ENCODE measurements at regions not wholly inside any gene's neighbourhood (a gene's known extent, or its start where the extent isn't known, plus 50 kb on each side); places are given as distances from the start of the nearest gene placed in this dataset.

DNA sequence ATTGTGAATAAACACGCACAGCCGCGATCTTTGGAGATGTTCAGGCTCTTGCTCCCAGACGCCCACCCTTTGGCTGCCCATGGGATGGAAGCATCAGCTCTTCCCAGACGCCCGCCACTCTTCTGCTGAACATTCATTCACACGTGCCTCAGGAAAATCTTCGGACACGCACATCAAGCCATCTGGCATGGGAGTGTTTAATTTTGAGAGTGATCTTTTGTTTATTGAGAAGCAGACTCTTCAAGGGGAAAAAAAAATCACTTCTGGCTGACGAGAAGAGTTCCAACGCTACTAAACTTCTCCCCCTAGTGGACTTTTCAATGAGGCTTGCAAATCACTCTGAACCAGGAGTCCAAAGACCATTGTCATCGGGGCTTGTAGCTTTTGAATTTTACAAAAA lies 62.0 kb upstream of the NUDT7 start:
- TF ChIP-seq, protein P1, sequence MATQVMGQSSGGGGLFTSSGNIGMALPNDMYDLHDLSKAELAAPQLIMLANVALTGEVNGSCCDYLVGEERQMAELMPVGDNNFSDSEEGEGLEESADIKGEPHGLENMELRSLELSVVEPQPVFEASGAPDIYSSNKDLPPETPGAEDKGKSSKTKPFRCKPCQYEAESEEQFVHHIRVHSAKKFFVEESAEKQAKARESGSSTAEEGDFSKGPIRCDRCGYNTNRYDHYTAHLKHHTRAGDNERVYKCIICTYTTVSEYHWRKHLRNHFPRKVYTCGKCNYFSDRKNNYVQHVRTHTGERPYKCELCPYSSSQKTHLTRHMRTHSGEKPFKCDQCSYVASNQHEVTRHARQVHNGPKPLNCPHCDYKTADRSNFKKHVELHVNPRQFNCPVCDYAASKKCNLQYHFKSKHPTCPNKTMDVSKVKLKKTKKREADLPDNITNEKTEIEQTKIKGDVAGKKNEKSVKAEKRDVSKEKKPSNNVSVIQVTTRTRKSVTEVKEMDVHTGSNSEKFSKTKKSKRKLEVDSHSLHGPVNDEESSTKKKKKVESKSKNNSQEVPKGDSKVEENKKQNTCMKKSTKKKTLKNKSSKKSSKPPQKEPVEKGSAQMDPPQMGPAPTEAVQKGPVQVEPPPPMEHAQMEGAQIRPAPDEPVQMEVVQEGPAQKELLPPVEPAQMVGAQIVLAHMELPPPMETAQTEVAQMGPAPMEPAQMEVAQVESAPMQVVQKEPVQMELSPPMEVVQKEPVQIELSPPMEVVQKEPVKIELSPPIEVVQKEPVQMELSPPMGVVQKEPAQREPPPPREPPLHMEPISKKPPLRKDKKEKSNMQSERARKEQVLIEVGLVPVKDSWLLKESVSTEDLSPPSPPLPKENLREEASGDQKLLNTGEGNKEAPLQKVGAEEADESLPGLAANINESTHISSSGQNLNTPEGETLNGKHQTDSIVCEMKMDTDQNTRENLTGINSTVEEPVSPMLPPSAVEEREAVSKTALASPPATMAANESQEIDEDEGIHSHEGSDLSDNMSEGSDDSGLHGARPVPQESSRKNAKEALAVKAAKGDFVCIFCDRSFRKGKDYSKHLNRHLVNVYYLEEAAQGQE (IDR thresholded peaks at IDR 0.05; ENCODE audit: insufficient read depth in 1 of 2, low read depth in 2 of 2, low read length in 2 of 2): no peak
- TF ChIP-seq FOXP2 (optimal IDR thresholded peaks at IDR 0.05; ENCODE audit: borderline replicate concordance, extremely low read depth, extremely low read length, insufficient read depth) (no peak), POLR2AphosphoS5 (IDR thresholded peaks at IDR 0.05; ENCODE audit: low read depth, low read length) (no peak), TAF1 (IDR thresholded peaks at IDR 0.05; ENCODE audit: borderline replicate concordance, insufficient read depth, low read length) (no peak), SIN3A (IDR thresholded peaks at IDR 0.05; ENCODE audit: borderline replicate concordance, insufficient read depth, low read length) (no peak)

DNA sequence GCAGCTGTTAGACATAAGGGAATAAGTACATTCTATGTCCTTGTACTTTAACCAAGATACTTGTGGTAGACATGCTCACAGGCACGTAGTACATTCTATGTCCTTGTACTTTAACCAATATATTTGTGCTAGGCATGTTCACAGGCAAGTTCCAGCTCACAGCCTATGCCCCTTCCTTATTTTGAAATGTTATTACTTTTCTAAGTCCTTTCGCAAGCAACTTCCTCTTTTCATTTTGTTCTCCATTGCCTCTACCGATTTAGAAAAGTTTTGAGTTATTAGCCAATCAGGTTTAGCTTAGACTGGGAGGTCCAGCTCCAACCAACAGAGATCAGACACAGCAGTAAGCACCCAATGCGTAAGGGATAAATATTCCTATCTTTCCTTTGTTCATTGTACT lies 60.1 kb upstream of the NUDT7 start:
- TF ChIP-seq SIN3A (IDR thresholded peaks at IDR 0.05; ENCODE audit: borderline replicate concordance, insufficient read depth, low read length) (no peak), TAF1 (IDR thresholded peaks at IDR 0.05; ENCODE audit: borderline replicate concordance, insufficient read depth, low read length) (no peak), FOXP2 (optimal IDR thresholded peaks at IDR 0.05; ENCODE audit: borderline replicate concordance, extremely low read depth, extremely low read length, insufficient read depth) (no peak), POLR2AphosphoS5 (IDR thresholded peaks at IDR 0.05; ENCODE audit: low read depth, low read length) (no peak)
- TF ChIP-seq, protein P1 (IDR thresholded peaks at IDR 0.05; ENCODE audit: insufficient read depth in 1 of 2, low read depth in 2 of 2, low read length in 2 of 2): no peak

DNA sequence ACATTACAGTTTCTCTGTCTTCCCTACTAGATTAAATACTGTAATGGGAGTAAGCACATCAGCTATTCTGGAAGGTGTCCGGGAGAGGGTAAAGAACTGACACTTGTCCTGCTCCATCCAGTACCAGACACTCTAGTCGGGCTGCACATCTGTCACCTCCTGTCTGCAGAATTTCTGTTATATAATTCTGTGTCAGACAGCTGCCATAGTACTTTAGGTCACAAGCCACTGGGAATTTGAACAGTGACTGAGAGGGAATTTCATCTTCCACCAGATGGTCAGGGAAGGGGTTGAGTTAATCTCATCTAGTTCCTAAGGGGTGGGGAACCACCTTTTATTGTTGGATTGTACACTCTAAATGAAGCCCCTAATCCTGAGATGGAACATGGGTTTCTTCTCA lies 58.6 kb upstream of the NUDT7 start:
- no peak for TF ChIP-seq TAF1 (IDR thresholded peaks at IDR 0.05; ENCODE audit: borderline replicate concordance, insufficient read depth, low read length)
- TF ChIP-seq, protein P1 (IDR thresholded peaks at IDR 0.05; ENCODE audit: insufficient read depth in 1 of 2, low read depth in 2 of 2, low read length in 2 of 2): no peak
- TF ChIP-seq FOXP2 (optimal IDR thresholded peaks at IDR 0.05; ENCODE audit: borderline replicate concordance, extremely low read depth, extremely low read length, insufficient read depth): no peak
- no peak for TF ChIP-seq POLR2AphosphoS5 (IDR thresholded peaks at IDR 0.05; ENCODE audit: low read depth, low read length)
- no peak for TF ChIP-seq SIN3A (IDR thresholded peaks at IDR 0.05; ENCODE audit: borderline replicate concordance, insufficient read depth, low read length)

DNA sequence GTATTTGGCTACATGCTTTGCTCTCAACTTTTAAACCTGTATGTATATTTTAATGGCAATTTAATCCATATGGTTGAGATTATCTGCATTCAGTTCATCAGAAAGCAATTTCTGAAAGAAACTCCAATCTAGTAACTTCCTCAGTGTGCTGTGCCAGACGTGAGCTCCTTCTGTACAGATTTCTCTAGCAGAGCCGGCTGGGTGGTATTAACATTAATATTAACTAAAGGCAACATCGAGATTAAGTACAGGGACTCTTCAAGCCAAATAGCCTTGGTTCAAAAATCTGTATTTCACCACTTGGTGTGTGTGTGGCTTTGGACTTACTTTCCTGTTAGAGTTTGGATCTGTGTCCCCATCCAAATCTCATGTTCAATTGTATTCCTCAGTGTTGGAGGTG lies 55.5 kb upstream of the NUDT7 start:
- TF ChIP-seq POLR2AphosphoS5 (IDR thresholded peaks at IDR 0.05; ENCODE audit: low read depth, low read length) (no peak), FOXP2 (optimal IDR thresholded peaks at IDR 0.05; ENCODE audit: borderline replicate concordance, extremely low read depth, extremely low read length, insufficient read depth) (no peak), SIN3A (IDR thresholded peaks at IDR 0.05; ENCODE audit: borderline replicate concordance, insufficient read depth, low read length) (no peak), TAF1 (IDR thresholded peaks at IDR 0.05; ENCODE audit: borderline replicate concordance, insufficient read depth, low read length) (no peak)
- TF ChIP-seq, protein P1 (IDR thresholded peaks at IDR 0.05; ENCODE audit: insufficient read depth in 1 of 2, low read depth in 2 of 2, low read length in 2 of 2): no peak

DNA sequence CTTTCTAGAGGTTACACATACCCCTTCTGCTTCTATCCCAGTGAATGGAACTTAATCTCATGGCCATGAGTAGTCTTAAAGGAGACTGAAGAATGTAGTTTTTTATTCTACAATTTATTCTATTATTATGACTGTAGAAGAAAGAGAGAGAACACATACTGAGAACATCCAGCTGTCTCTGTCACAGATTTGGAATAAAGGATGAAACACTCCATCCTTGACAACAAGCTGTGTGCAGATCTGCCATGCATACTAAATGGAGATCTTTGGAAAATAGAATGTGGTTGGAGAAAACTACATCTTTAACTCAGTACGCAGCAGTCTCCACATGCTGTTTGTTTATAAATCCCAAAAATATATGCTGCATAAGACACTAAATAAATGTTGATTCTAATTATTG lies 54.1 kb upstream of the NUDT7 start:
- TF ChIP-seq TAF1 (IDR thresholded peaks at IDR 0.05; ENCODE audit: borderline replicate concordance, insufficient read depth, low read length) (no peak), SIN3A (IDR thresholded peaks at IDR 0.05; ENCODE audit: borderline replicate concordance, insufficient read depth, low read length) (no peak), FOXP2 (optimal IDR thresholded peaks at IDR 0.05; ENCODE audit: borderline replicate concordance, extremely low read depth, extremely low read length, insufficient read depth) (no peak), POLR2AphosphoS5 (IDR thresholded peaks at IDR 0.05; ENCODE audit: low read depth, low read length) (no peak)
- TF ChIP-seq, protein P1 (IDR thresholded peaks at IDR 0.05; ENCODE audit: insufficient read depth in 1 of 2, low read depth in 2 of 2, low read length in 2 of 2): no peak
